SK-N-MC (cell line): ENCODE measurements at regions not wholly inside any gene's neighbourhood (a gene's known extent, or its start where the extent isn't known, plus 50 kb on each side); places are given as distances from the start of the nearest gene placed in this dataset.

ENCODE experiments used
- EZH2 ChIP-seq: fragments of 200-600 bp; sonication (generic); IDR thresholded peaks from one replicate; pipeline ENCODE4 v1.6.1; 2017; ENCODE audit warnings: antibody characterized with exemption
- POLR2AphosphoS5 ChIP-seq: IDR thresholded peaks from 2 replicates; pipeline ENCODE4 v1.6.1; 2012; ENCODE audit warnings: mild to moderate bottlenecking, low read depth, low read length, borderline replicate concordance

GRCh38 chrX:80602036-80602860 lies 182.0 kb downstream of the TENT5D start:
- TF ChIP-seq EZH2 (no peak), POLR2AphosphoS5 (no peak)
